ENCODE measurements at regions not wholly inside any gene's neighbourhood (a gene's known extent, or its start where the extent isn't known, plus 50 kb on each side); places are given as distances from the start of the nearest gene placed in this dataset.

DNA sequence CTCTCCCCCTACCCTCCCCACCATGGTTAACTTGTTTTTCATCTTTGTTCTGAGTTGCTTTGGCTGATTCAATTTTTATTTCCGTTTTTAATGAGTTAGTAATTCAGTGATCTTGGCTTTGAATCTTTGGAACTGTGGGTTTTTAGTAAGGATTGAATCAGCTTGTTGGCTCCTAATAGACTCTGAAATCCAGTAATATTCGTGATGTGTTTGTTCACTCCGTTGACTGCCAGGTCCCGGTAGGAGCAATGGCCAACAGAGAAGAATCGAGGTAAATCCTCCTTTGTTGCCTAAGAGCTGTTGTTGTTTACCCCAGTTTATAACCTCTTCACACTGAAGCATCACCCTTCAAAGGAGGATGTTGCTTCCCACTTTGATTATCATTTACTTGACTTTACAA lies 92.7 kb downstream of the PCSK1 start:
- FAIRE-seq: no peak

- no peak for FAIRE-seq
These were observed 93.2 kb downstream of the PCSK1 start for GRCh38 chr5:96339862-96340261.

DNA sequence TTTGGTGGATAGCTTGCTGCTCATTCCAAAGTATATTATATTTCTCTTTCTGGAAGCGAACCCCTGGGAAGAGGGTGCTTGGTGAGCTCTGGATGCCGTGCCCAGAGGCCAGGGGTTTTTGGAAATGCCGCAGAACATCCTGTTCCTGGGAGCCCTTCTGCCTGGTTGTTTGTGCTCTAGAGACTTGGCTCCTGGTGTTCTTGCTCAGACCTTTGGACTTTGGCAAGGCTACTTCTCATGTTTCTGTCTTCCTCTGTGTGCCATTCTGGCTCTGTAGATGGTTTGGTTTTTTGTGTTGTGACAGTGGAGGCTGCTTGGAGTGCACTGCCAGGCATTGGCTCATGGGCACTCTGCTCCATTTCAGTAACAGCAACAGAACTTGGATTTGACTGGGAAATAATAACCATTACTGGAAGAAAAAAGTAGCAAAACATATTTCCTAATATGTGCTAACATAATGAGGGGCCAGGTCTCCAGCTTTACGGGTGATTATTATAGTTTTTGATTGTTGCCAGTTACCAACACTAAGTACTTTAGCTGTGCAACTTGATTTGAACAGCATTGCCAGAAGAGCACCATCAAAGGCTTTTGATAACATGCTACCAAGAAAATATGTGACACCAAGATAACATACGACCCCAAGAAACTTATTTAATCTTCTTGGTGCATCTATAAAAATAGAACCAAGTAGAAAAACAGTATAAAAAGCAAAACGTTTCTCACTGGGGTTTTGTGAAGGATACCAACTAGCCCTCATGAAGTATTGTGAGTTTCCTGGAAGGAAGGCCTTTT lies 94.2 kb downstream of the PCSK1 start:
- FAIRE-seq: no peak

- no peak for FAIRE-seq
These were observed 95.0 kb downstream of the PCSK1 start for GRCh38 chr5:96338091-96338490.

DNA sequence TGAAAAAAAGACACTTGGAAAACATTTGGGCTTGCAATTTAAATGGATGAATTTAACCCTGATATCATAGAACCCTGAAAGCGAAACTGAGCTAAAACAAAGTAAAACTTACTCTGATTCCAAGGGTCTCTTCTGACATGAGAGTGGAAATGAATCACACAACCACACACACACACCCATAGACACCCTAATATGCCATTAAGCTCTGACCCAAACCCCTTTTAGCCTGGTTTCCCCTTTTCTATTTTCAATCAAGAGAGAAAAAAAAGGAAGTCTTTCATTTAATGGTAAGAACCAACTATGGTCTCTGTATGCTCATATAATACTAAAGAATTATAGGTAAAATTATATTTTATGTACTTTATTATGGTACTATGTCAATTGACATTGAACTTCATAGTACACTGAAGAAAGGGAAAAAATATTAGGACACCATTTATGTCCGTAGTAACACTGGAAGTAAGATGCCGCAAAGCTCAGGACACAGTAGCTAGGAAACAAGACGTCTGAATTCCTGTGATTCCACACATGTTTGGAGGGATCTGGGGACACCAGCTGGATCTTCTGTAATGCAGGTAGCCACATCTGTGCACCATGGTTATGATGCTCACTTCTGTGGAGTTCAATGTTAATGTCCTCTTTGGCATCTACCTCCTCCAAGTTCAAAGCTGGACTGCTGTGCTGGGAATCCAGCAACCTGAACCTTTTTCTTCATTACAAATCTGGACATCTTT lies 95.8 kb downstream of the PCSK1 start:
- no peak for FAIRE-seq

GRCh38 chr5:96336351-96336985 lies 96.6 kb downstream of the PCSK1 start:
- no peak for FAIRE-seq

DNA sequence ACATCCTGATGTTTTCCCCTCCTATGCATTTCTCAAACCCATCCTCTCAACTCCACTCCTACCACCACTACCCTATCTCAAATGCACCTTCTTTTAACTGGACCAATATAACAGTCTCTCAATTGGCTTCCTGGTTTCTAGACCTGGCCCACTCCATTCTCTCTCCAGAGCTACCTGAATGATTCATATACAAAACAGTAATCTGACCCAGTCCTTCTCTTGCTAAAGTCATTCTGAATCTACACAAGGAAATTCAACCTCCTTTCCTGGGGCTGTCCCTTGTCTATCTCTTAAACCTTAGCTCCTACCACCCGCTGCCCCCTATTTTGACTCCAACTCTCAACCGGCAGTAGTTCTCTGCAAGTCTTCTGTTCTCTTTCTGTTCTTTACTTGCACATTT lies 97.2 kb downstream of the PCSK1 start:
- no peak for FAIRE-seq

- no peak for FAIRE-seq
These were observed 99.7 kb downstream of the PCSK1 start for GRCh38 chr5:96333391-96333790.

DNA sequence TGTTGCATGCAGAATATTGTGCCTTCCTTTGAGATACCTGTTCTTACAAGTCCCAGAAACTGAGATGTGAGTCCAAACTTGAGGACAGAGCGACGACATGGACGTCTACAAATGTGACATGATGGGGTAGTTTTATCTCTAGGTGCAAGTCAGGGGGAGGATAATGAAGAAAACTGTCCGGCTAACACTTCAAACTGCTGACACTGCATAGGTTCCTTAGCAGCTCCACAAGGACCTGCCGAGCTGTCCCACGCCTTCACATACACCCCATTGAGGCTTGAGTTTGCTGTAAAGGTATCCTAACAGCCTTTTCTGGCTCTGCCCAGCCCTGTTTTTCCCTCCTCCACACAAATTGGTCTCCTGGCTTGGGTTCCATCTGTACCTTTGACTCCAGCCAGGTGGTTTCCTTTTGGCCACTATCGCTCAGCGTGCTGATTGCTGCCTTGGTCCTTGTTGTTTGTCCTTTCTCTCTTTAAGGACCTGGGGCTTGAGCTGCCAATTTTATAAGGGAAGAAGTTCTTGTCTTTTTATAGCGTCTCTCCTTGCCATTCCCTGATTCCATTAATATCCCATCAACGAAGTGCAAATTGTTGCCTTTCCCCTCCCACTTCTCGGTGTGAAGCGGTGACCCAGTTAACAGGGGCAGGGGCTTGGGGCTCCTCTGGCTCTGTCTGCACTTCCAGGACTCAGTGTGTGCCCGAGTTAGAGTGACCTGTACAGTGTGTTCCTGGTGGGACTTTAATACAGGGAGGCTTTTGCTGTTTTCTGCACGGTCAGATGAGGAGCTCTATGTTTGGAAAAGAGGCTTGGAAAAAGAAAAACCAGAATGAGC lies 100.3 kb downstream of the PCSK1 start:
- FAIRE-seq: no peak

DNA sequence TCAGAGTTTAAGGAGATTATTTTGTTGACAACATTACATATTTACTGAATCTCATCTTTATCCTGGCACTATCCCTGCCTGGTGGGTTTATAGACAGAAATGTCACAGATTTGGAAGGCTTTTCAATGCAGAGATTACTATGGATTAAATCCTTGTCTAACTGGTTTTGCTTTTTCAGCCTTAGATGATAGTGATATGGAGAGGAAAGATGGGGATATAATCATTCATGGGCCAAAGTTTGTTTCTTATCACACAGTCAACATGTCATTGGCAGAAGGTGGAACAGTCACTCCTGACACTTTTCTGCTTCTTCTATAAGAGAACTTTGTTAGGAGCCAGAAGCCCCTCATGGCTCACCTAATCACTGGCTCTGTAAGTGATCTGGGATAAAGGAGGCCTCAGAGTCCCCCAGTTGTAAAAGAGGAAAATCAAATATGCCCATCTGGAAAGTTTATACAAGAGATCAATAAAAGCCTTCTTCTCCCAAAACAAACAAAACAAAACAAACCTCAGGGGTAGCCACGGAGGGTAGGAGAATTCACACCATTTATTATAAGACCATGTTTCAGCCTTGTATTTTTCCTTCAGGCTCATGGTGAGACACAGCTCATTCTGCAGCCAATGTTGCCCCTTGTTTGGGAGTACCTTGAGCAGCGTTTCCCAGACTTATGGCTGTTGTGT lies 101.2 kb downstream of the PCSK1 start:
- no peak for FAIRE-seq

DNA sequence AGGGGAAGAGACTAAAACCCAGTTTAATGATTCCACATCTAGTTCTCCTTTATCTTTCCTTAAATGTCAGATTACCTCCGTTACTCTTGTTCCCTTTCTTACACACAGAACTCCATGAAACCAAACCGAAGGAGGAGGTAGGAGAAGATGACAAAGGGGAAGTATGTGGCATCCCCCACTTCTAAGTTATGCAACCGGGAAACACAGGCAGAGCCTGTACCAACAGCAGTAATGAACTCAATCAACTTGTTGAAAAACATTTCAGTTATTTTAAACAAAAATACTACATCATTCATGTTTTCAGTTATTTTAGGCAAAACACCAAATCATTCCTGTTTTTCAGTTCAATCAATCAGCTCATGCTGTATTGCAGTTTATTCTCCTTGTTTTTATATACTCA lies 101.8 kb downstream of the PCSK1 start:
- FAIRE-seq: no peak

DNA sequence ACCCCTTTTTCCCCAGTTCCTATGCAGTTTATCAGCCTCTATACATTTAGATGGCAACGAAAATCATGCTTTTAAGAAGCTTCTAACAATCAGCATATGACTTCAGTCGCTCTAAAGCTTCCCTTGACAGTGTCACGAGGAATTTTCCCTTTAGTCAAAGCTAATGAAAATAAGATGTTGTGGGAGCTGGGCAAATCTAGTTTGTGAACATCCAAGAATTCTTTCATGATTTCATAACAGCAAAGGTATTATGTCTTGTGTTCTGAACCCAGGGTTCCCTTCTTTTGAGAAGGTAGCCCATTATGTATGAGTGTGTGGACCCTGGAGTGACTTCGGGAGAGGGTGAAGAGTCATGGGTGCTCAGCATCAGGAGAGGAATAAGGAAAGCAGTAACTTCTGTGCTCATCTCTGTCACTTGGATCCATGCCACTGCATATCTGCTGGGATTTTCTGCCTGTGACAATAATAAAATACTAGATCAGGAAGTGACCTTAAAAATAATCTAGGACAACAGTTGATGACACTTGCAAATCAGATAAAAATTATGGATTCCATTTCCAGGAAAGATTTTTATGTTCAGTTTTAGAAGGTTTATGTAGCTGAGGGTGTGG lies 102.4 kb downstream of the PCSK1 start:
- FAIRE-seq: no peak

DNA sequence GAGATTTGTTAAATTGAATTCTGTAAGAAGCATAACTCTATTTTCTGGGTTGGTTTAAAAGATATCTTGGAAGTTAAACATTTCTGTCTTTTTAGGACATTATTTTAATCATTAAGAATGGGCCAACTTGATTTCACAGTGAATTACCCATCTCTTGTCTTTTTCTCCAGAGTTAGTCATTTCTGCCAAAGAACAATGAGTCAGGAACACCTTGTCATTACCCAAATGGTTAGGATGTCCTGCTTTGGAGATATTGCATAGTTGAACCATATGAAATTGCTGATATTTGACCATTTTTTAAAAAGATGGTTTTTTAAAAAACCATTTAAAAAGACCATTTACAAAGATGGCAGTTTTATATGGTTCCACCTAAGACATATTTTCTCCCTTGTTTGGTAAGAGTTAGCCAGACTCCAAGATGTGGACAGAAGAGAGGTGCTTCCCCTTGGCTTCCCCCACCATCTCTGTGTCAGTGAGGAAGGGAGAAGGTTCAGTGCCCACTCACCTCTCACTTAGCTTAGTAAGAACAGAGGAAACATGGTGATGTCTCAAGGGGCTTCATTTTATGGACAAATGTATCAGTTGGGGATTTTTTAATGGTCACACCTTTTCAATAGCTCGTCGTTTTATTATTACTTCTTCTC lies 103.0 kb downstream of the PCSK1 start:
- no peak for FAIRE-seq

GRCh38 chr5:96329289-96329688 lies 103.8 kb downstream of the PCSK1 start:
- no peak for FAIRE-seq

- FAIRE-seq: no peak
These were observed 105.3 kb downstream of the PCSK1 start for GRCh38 chr5:96327722-96328121.

DNA sequence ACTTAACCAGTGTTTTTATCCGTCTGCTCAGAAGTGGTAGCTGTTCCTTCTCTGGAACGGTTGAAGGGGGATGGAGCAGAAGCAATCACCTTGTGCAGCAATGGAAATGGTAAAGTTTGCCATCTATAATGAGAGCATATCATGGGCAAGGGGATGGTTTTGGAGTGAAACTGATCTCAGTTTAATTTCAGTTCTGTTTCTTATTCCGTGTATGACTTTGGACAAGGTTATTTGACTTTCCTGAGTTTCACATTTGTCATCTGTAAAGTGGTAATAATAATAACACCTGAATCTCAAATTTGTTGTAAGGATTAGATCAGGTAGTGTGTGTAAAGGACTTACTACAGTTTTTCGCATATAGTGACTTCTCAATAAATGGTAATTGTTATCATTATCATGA lies 106.1 kb downstream of the PCSK1 start:
- FAIRE-seq: no peak

GRCh38 chr5:96324708-96325107 lies 108.3 kb downstream of the PCSK1 start:
- FAIRE-seq: no peak

GRCh38 chr5:96322865-96323264 lies 110.2 kb downstream of the PCSK1 start:
- no peak for FAIRE-seq

GRCh38 chr5:96322217-96322616 lies 110.8 kb downstream of the PCSK1 start:
- FAIRE-seq: no peak

DNA sequence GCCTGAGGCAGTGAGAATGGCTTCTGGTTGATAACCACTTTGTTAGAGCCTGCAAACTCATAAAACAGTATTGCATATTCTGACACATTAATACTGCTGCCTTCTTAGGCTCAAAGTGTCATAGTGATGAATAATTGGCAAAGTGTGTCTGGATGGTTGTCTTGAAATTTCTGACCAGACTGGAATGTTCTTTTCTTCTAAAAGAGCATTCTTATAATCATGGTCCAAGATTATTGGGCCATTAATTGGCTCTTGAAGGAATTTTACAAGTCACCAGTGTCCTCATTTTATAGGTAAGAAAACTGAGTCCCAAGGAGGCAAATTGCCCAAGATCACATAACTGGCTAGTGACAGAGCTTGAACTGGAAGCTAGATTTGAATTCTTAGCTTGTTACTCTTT lies 111.7 kb downstream of the PCSK1 start:
- no peak for FAIRE-seq

GRCh38 chr5:96320797-96321196 lies 112.3 kb downstream of the PCSK1 start:
- FAIRE-seq: no peak
